ENCODE measurements at regions not wholly inside any gene's neighbourhood (a gene's known extent, or its start where the extent isn't known, plus 50 kb on each side); places are given as distances from the start of the nearest gene placed in this dataset.

- no peak for TF ChIP-seq CTCF (IDR thresholded peaks at IDR 0.05)
- no peak for TF ChIP-seq POLR2A (IDR thresholded peaks at IDR 0.05)
- no peak for TF ChIP-seq EP300 (IDR thresholded peaks at IDR 0.05)
Measured at GRCh38 chr1:229141689-229142377, 129.1 kb upstream of the RAB4A start.

Measured in ovary (tissue), 3 donors.